Smooth muscle cell (in vitro differentiated cells): ENCODE measurements at regions not wholly inside any gene's neighbourhood (a gene's known extent, or its start where the extent isn't known, plus 50 kb on each side); places are given as distances from the start of the nearest gene placed in this dataset.
A peak's percentile ranks its signal among the peaks of the same experiment; 100 is the strongest.
"Not testable (repeated sequence)": the region's sequence is repeated elsewhere in the genome, so short reads cannot be mapped to it uniquely, and the experiment has no call there.

Source experiments
- DNase-seq: peaks from one replicate; lab custom pipeline; 2025; ENCODE audit not compliant: unreplicated experiment; lab: John Stamatoyannopoulos, UW
- H2AFZ ChIP-seq: fragments of 200-600 bp; sonication (generic); 2 replicates; pipeline ENCODE4 v1.6.0; 2016; ENCODE audit warnings: antibody characterized with exemption, low read depth, mild to moderate bottlenecking
- H3F3A ChIP-seq: fragments of 200-600 bp; sonication (generic); 2 replicates; pipeline ENCODE4 v1.6.0; 2017; ENCODE audit warnings: antibody characterized with exemption, low read depth
- H3K27ac ChIP-seq: fragments of 200-600 bp; sonication (generic); 2 replicates; pipeline ENCODE4 v1.5.1; 2016; ENCODE audit warnings: low read depth, mild to moderate bottlenecking
- H3K27me3 ChIP-seq: fragments of 200-600 bp; sonication (generic); 2 replicates; pipeline ENCODE4 v1.6.1; 2016; ENCODE audit warnings: low read depth, mild to moderate bottlenecking
- H3K36me3 ChIP-seq: fragments of 200-600 bp; sonication (generic); 2 replicates; pipeline ENCODE4 v1.5.1; 2016; ENCODE audit warnings: low read depth
- H3K4me1 ChIP-seq: fragments of 200-600 bp; sonication (generic); 2 replicates; pipeline ENCODE4 v1.5.1; 2016; ENCODE audit warnings: low read depth
- H3K4me2 ChIP-seq: fragments of 200-600 bp; sonication (generic); 2 replicates; pipeline ENCODE4 v1.6.0; 2016; ENCODE audit warnings: mild to moderate bottlenecking
- H3K4me3 ChIP-seq: fragments of 200-600 bp; sonication (generic); 2 replicates; pipeline ENCODE4 v1.5.1; 2016; ENCODE audit warnings: mild to moderate bottlenecking
- H3K79me2 ChIP-seq: fragments of 200-600 bp; sonication (generic); 2 replicates; pipeline ENCODE4 v1.6.0; 2016; ENCODE audit warnings: low read depth, mild to moderate bottlenecking
- H3K9ac ChIP-seq: fragments of 200-600 bp; sonication (generic); 2 replicates; pipeline ENCODE4 v1.6.0; 2016; ENCODE audit warnings: low read depth
- H3K9me3 ChIP-seq: fragments of 200-600 bp; sonication (generic); replicated peaks from 2 replicates; pipeline ENCODE4 v1.5.1; 2016; ENCODE audit warnings: low read depth
- H4K20me1 ChIP-seq: fragments of 200-600 bp; sonication (generic); 2 replicates; pipeline ENCODE4 v1.6.0; 2016; ENCODE audit warnings: low read depth
- CTCF ChIP-seq: fragments of 200-600 bp; sonication (generic); IDR thresholded peaks from 2 replicates; pipeline ENCODE4 v1.5.1; 2017; ENCODE audit warnings: borderline replicate concordance, mild to moderate bottlenecking, antibody characterized with exemption; ENCODE audit not compliant: insufficient read depth, poor library complexity, severe bottlenecking
- WGBS: methylation state at CpG from one replicate; pipeline ENCODE4 v1.1.7; 2016; ENCODE audit warnings: low lambda C conversion rate; 5-methylcytosine and 5-hydroxymethylcytosine counted together

GRCh38 chr9:18294229-18294628 lies 179.7 kb upstream of the ADAMTSL1 start:
- Histone ChIP-seq H4K20me1 (no peaks in the 10 kb centered on the region), H3K27me3 (no peaks in the 10 kb centered on the region), H3K4me1 (peaks cover 10% of the 10 kb centered on the region), H2AFZ (no peak overlapping the region), H3K9me3 (no peaks in the 10 kb centered on the region), H3F3A (no peaks in the 10 kb centered on the region), H3K9ac (no peak overlapping the region), H3K79me2 (no peaks in the 10 kb centered on the region), H3K27ac (no peak overlapping the region), H3K4me2 (no peak overlapping the region), H3K36me3 (no peaks in the 10 kb centered on the region), H3K4me3 (no peak overlapping the region)
- DNase-seq = no peak
- WGBS = 100% methylated on average over 1 of the region's 1 CpG
- TF ChIP-seq CTCF = no peak

GRCh38 chr9:18296702-18297055 lies 177.3 kb upstream of the ADAMTSL1 start:
- H3K9ac ChIP-seq = no peak overlapping the region
- H3K27ac ChIP-seq = peak overlapping the region; percentile 12
- no peak overlapping the region for H3K4me3 ChIP-seq
- DNase-seq = no peak
- TF ChIP-seq CTCF = no peak
- no peaks in the 10 kb centered on the region for H3K79me2 ChIP-seq
- no peak overlapping the region for H2AFZ ChIP-seq
- H3F3A ChIP-seq = peaks cover 4% of the 10 kb centered on the region
- peaks cover 10% of the 10 kb centered on the region for H3K4me1 ChIP-seq
- 12% methylated on average over 1 of the region's 1 CpG for WGBS
- H3K9me3 ChIP-seq = no peaks in the 10 kb centered on the region
- no peaks in the 10 kb centered on the region for H4K20me1 ChIP-seq
- no peaks in the 10 kb centered on the region for H3K36me3 ChIP-seq
- H3K27me3 ChIP-seq = no peaks in the 10 kb centered on the region
- H3K4me2 ChIP-seq = peak overlapping the region; percentile 75

GRCh38 chr9:18297056-18297841 lies 176.7 kb upstream of the ADAMTSL1 start:
- H2AFZ ChIP-seq = no peak overlapping the region
- peak overlapping the region; percentile 75 for H3K4me2 ChIP-seq
- DNase-seq = no peak
- peaks cover 10% of the 10 kb centered on the region for H3K4me1 ChIP-seq
- H3K27me3 ChIP-seq = no peaks in the 10 kb centered on the region
- no peak overlapping the region for H3K9ac ChIP-seq
- WGBS = 17% methylated on average over 9 of the region's 9 CpGs
- no peaks in the 10 kb centered on the region for H3K9me3 ChIP-seq
- no peaks in the 10 kb centered on the region for H3K79me2 ChIP-seq
- no peak overlapping the region for H3K4me3 ChIP-seq
- H3F3A ChIP-seq = peaks cover 4% of the 10 kb centered on the region
- H3K36me3 ChIP-seq = no peaks in the 10 kb centered on the region
- peak; percentile 16 for TF ChIP-seq CTCF
- peak overlapping the region; percentile 12 for H3K27ac ChIP-seq
- H4K20me1 ChIP-seq = no peaks in the 10 kb centered on the region

DNA sequence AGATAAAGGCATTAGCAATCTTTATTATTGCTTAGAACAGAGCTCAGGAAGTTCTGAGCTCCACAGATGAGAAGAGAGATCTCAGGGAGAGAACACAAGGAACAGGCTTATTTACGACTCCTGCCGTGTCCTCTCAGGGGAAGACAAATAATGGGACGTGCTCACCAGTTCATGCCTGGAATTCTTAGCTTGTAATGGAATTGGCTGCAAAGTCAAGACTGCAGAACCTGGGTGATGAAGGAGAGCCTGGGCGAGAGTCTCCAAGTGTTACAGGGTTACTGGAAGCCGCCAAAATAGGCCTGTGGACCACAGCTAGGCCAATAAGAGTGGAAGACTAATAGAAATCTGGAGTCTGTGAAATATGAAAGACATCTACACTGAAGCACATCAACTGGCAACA lies 174.5 kb upstream of the ADAMTSL1 start:
- Histone ChIP-seq H3K4me3 (no peak overlapping the region), H3K4me1 (peaks cover 10% of the 10 kb centered on the region), H3K27ac (no peak overlapping the region), H3K9me3 (no peaks in the 10 kb centered on the region), H3K27me3 (no peaks in the 10 kb centered on the region), H3K9ac (no peak overlapping the region), H4K20me1 (no peaks in the 10 kb centered on the region), H3F3A (peaks cover 4% of the 10 kb centered on the region), H3K4me2 (no peak overlapping the region), H3K36me3 (no peaks in the 10 kb centered on the region), H2AFZ (no peak overlapping the region), H3K79me2 (no peaks in the 10 kb centered on the region)
- WGBS = 61% methylated on average over 5 of the region's 5 CpGs
- no peak for TF ChIP-seq CTCF
- DNase-seq = no peak

- not testable (repeated sequence) for H3K27me3 ChIP-seq, DNase-seq, H3F3A ChIP-seq, H3K9ac ChIP-seq, H4K20me1 ChIP-seq, H3K36me3 ChIP-seq, H3K27ac ChIP-seq, H3K79me2 ChIP-seq, H3K4me1 ChIP-seq, H3K4me3 ChIP-seq, H3K9me3 ChIP-seq
- WGBS = 51% methylated on average over 10 of the region's 10 CpGs
- Histone ChIP-seq H3K4me2 (peak overlapping the region; percentile 57), H2AFZ (peak overlapping the region; percentile 78)
Measured at GRCh38 chr9:18305167-18305806, 168.7 kb upstream of the ADAMTSL1 start.
